HG03457 (cell line): ENCODE measurements at regions not wholly inside any gene's neighbourhood (a gene's known extent, or its start where the extent isn't known, plus 50 kb on each side); places are given as distances from the start of the nearest gene placed in this dataset.
"Not testable (repeated sequence)": the region's sequence is repeated elsewhere in the genome, so short reads cannot be mapped to it uniquely, and the experiment has no call there.

Source experiments
- ATAC-seq: cut with Tn5 transposase; IDR thresholded peaks from one replicate; pipeline ENCODE4 v1.9.1; 2021; ENCODE audit warnings: moderate number of reproducible peaks; ENCODE audit not compliant: unreplicated experiment

- ATAC-seq: no peak
Measured at GRCh38 chr1:104018922-104019674, 269.4 kb downstream of the AMY1C start.

- ATAC-seq: no peak
Measured at GRCh38 chr1:104019675-104020049, 270.0 kb downstream of the AMY1C start.

GRCh38 chr1:104028416-104029035 lies 278.8 kb downstream of the AMY1C start:
- ATAC-seq: no peak

- no peak for ATAC-seq
Measured at GRCh38 chr1:104029456-104029970, 279.8 kb downstream of the AMY1C start.

- no peak for ATAC-seq
Measured at GRCh38 chr1:104056786-104057185, 307.1 kb downstream of the AMY1C start.

GRCh38 chr1:104057219-104057898 lies 307.7 kb downstream of the AMY1C start:
- ATAC-seq: not testable (repeated sequence)

GRCh38 chr1:104061637-104062036 lies 311.9 kb downstream of the AMY1C start:
- not testable (repeated sequence) for ATAC-seq

- no peak for ATAC-seq
Measured at GRCh38 chr1:104064399-104064798, 314.7 kb downstream of the AMY1C start.

GRCh38 chr1:104072915-104073371 lies 323.2 kb downstream of the AMY1C start:
- no peak for ATAC-seq

- no peak for ATAC-seq
Measured at GRCh38 chr1:104073463-104073902, 323.8 kb downstream of the AMY1C start.

GRCh38 chr1:104082221-104082620 lies 332.5 kb downstream of the AMY1C start:
- ATAC-seq: no peak

GRCh38 chr1:104084380-104084779 lies 334.7 kb downstream of the AMY1C start:
- ATAC-seq: no peak

GRCh38 chr1:104092698-104093097 lies 343.0 kb downstream of the AMY1C start:
- ATAC-seq: no peak

- ATAC-seq: no peak
Measured at GRCh38 chr1:104098837-104099236, 349.1 kb downstream of the AMY1C start.

- ATAC-seq: no peak
Measured at GRCh38 chr1:104100115-104100514, 350.4 kb downstream of the AMY1C start.

- no peak for ATAC-seq
Measured at GRCh38 chr1:104105465-104105864, 355.8 kb downstream of the AMY1C start.

- ATAC-seq: no peak
Measured at GRCh38 chr1:104120525-104120924, 370.8 kb downstream of the AMY1C start.

- ATAC-seq: no peak
Measured at GRCh38 chr1:104121271-104121670, 371.6 kb downstream of the AMY1C start.

GRCh38 chr1:104125266-104125665 lies 375.6 kb downstream of the AMY1C start:
- no peak for ATAC-seq

GRCh38 chr1:104125970-104126369 lies 376.3 kb downstream of the AMY1C start:
- ATAC-seq: no peak

GRCh38 chr1:104132382-104132973 lies 382.8 kb downstream of the AMY1C start:
- ATAC-seq: no peak
